ENCODE measurements at regions not wholly inside any gene's neighbourhood (a gene's known extent, or its start where the extent isn't known, plus 50 kb on each side); places are given as distances from the start of the nearest gene placed in this dataset.
A peak's percentile ranks its signal among the peaks of the same experiment; 100 is the strongest.

DNA sequence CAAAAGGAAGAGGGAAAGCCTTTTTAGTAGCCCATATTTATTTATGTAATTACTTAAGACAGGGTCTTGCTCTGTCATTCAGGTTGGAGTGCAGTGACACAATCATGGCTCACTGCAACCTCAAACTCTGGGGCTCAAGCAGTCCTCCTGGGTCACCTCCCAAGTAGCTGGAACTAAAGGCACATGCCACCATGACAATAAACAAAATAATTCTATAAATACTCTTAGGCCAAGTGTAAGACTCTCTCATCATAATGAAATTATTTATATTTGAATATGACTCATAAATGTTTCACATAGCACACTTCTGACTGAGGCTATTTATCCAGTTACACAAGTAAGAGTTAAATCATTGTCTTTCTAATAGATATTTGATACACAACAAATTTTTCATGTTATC is 314.7 kb downstream of the AMY1C start:
- BruUV-seq (replicated peaks), result no TSS peak
- Mint-ChIP-seq H3K4me1 (ENCODE audit: insufficient read depth, unreplicated experiment) (no peaks in the 10 kb centered on the region), H3K36me3 (ENCODE audit: insufficient read depth, unreplicated experiment) (no peaks in the 10 kb centered on the region), H3K4me3 (ENCODE audit: unreplicated experiment) (no peak overlapping the region), H3K9me3 (ENCODE audit: unreplicated experiment) (no peaks in the 10 kb centered on the region), H3K27me3 (ENCODE audit: insufficient read depth, unreplicated experiment) (no peaks in the 10 kb centered on the region), H3K27ac (ENCODE audit: low read depth, unreplicated experiment) (no peak overlapping the region)
- TF ChIP-seq, protein P1, sequence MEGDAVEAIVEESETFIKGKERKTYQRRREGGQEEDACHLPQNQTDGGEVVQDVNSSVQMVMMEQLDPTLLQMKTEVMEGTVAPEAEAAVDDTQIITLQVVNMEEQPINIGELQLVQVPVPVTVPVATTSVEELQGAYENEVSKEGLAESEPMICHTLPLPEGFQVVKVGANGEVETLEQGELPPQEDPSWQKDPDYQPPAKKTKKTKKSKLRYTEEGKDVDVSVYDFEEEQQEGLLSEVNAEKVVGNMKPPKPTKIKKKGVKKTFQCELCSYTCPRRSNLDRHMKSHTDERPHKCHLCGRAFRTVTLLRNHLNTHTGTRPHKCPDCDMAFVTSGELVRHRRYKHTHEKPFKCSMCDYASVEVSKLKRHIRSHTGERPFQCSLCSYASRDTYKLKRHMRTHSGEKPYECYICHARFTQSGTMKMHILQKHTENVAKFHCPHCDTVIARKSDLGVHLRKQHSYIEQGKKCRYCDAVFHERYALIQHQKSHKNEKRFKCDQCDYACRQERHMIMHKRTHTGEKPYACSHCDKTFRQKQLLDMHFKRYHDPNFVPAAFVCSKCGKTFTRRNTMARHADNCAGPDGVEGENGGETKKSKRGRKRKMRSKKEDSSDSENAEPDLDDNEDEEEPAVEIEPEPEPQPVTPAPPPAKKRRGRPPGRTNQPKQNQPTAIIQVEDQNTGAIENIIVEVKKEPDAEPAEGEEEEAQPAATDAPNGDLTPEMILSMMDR (IDR thresholded peaks at IDR 0.05; ENCODE audit: unreplicated experiment), result no peak
- intact Hi-C loops (cut with micrococcal nuclease), result no loop called here
- DNase-seq (ENCODE audit: unreplicated experiment), result peak; percentile 3
- ChIA-PET CTCF (no interaction called here), POLR2A (no interaction called here)

DNA sequence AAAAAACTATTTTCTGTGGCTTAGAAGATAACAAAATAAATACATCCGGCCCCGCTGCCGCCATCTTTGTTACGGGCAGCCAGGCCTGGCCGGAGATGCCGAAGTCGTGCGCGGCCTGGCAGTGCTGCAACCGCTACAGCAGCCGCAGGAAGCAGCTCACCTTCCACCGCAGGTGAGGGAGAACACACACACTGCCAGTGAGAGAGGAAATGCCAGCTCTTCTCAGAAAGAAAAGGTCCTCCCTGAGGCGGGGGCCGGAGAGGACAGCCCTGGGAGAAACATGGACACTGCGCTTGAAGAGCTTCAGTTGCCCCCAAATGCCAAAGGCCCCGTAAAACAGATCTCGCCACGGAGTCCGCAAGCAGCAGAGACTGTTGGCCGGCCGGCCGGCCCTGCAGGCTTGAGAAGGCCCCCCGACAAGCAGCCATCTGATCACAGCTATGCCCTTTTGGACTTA is 323.2 kb downstream of the AMY1C start:
- DNase-seq (ENCODE audit: unreplicated experiment), result no peak
- Mint-ChIP-seq H3K9me3 (ENCODE audit: unreplicated experiment) (no peaks in the 10 kb centered on the region), H3K36me3 (ENCODE audit: insufficient read depth, unreplicated experiment) (no peaks in the 10 kb centered on the region), H3K4me1 (ENCODE audit: insufficient read depth, unreplicated experiment) (no peaks in the 10 kb centered on the region), H3K27ac (ENCODE audit: low read depth, unreplicated experiment) (no peak overlapping the region), H3K4me3 (ENCODE audit: unreplicated experiment) (no peak overlapping the region), H3K27me3 (ENCODE audit: insufficient read depth, unreplicated experiment) (no peaks in the 10 kb centered on the region)
- ChIA-PET POLR2A (no interaction called here), CTCF (no interaction called here)
- no TSS peak for BruUV-seq (replicated peaks)
- intact Hi-C loops (cut with micrococcal nuclease), result no loop called here
- TF ChIP-seq, protein P1 (IDR thresholded peaks at IDR 0.05; ENCODE audit: unreplicated experiment), result no peak

DNA sequence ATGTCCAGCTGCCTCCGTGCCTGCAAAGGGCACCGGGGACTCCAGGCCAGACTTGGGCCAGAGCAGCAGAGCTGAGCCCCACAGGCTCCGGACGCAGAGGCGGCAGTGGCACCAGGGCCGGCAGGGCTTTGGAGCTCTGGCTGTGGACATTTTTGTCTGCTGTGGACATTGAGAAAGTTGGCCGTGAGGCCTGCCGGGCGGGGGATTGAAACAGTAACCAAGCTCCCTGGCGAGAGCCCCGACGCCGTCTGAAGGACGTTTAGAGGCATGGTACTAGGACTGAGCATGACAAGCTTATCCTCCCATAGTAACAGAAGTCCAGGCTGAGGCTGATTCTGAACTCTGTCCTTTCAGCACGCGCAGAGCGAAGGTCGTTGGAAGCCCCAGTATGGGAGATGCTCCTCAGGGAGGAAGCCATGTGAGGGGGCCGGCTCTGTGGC is 323.8 kb downstream of the AMY1C start:
- H3K4me1 Mint-ChIP-seq (ENCODE audit: insufficient read depth, unreplicated experiment), result no peaks in the 10 kb centered on the region
- intact Hi-C loops (cut with micrococcal nuclease), result no loop called here
- CTCF ChIA-PET, result interaction anchor here (0.6 kb wide), 1 partner anchor 565 kb away, joined by 3 read pairs; no protein-coding TSS in a partner anchor
- H3K36me3 Mint-ChIP-seq (ENCODE audit: insufficient read depth, unreplicated experiment), result no peaks in the 10 kb centered on the region
- H3K27ac Mint-ChIP-seq (ENCODE audit: low read depth, unreplicated experiment), result no peak overlapping the region
- TF ChIP-seq, protein P1 (IDR thresholded peaks at IDR 0.05; ENCODE audit: unreplicated experiment), result no peak
- H3K9me3 Mint-ChIP-seq (ENCODE audit: unreplicated experiment), result no peaks in the 10 kb centered on the region
- DNase-seq (ENCODE audit: unreplicated experiment), result no peak
- no TSS peak for BruUV-seq (replicated peaks)
- no peaks in the 10 kb centered on the region for H3K27me3 Mint-ChIP-seq (ENCODE audit: insufficient read depth, unreplicated experiment)
- H3K4me3 Mint-ChIP-seq (ENCODE audit: unreplicated experiment), result no peak overlapping the region
- POLR2A ChIA-PET, result no interaction called here

DNA sequence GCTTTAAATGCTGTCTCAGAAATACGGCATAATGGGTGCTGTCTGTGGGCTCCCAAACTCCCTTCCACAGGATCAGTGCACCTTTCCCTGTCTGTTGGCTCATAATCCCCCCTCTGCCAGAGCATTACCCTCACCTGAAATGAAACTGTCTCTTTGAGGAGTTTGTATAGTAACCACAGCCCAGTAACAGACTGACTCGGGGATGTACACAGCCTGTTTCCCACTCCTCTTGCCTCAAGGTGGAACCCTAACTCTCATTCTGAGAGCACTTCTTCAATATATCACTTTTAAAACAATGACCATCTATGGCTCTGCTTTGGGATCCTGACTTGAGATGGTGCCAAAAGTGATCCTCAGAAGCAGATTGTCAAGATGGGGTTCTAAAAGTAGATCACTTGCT is 332.5 kb downstream of the AMY1C start:
- no peak overlapping the region for H3K4me3 Mint-ChIP-seq (ENCODE audit: unreplicated experiment)
- no peaks in the 10 kb centered on the region for H3K4me1 Mint-ChIP-seq (ENCODE audit: insufficient read depth, unreplicated experiment)
- no TSS peak for BruUV-seq (replicated peaks)
- intact Hi-C loops (cut with micrococcal nuclease), result no loop called here
- TF ChIP-seq, protein P1 (IDR thresholded peaks at IDR 0.05; ENCODE audit: unreplicated experiment), result no peak
- no peaks in the 10 kb centered on the region for H3K36me3 Mint-ChIP-seq (ENCODE audit: insufficient read depth, unreplicated experiment)
- no peaks in the 10 kb centered on the region for H3K9me3 Mint-ChIP-seq (ENCODE audit: unreplicated experiment)
- ChIA-PET POLR2A (no interaction called here), CTCF (no interaction called here)
- H3K27me3 Mint-ChIP-seq (ENCODE audit: insufficient read depth, unreplicated experiment), result no peaks in the 10 kb centered on the region
- H3K27ac Mint-ChIP-seq (ENCODE audit: low read depth, unreplicated experiment), result no peak overlapping the region
- DNase-seq (ENCODE audit: unreplicated experiment), result no peak

Data from MCF 10A (cell line).